ENCODE measurements at regions not wholly inside any gene's neighbourhood (a gene's known extent, or its start where the extent isn't known, plus 50 kb on each side); places are given as distances from the start of the nearest gene placed in this dataset.

DNA sequence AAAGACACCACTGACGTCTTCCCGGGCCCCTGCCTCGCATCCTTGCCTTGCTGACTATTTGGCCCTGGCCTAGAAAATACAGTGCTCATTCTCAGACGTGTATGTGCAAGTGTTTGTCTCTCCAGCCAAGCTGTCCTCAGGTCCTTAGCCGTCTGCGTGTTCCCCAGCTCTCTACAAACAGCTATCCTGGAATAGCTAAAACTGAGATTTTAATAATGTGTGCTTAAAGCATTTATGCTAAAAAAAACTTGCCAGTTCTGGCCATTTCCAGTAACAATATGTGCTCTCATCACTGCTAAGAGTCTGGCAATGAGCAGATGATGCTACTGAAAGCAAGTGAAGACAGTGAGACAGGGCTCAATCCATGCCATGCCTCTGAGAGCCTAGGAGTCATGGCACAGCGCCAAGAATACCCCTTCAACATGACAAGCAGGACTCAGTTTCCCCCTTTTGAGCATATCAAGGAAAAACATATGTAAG is 55.7 kb downstream of the IRF2BP2 start:
- TF ChIP-seq POLR2A (IDR thresholded peaks at IDR 0.05) (no peak), EP300 (IDR thresholded peaks at IDR 0.05) (no peak)
- TF ChIP-seq, protein P1, sequence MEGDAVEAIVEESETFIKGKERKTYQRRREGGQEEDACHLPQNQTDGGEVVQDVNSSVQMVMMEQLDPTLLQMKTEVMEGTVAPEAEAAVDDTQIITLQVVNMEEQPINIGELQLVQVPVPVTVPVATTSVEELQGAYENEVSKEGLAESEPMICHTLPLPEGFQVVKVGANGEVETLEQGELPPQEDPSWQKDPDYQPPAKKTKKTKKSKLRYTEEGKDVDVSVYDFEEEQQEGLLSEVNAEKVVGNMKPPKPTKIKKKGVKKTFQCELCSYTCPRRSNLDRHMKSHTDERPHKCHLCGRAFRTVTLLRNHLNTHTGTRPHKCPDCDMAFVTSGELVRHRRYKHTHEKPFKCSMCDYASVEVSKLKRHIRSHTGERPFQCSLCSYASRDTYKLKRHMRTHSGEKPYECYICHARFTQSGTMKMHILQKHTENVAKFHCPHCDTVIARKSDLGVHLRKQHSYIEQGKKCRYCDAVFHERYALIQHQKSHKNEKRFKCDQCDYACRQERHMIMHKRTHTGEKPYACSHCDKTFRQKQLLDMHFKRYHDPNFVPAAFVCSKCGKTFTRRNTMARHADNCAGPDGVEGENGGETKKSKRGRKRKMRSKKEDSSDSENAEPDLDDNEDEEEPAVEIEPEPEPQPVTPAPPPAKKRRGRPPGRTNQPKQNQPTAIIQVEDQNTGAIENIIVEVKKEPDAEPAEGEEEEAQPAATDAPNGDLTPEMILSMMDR (IDR thresholded peaks at IDR 0.05) = no peak

Measured in upper lobe of left lung (tissue), 4 donors.